Lower lobe of right lung (tissue), 2 donors: ENCODE measurements at regions not wholly inside any gene's neighbourhood (a gene's known extent, or its start where the extent isn't known, plus 50 kb on each side); places are given as distances from the start of the nearest gene placed in this dataset.

ENCODE experiments used
- ATAC-seq, 2 donors: fragments of 200-7000 bp; cut with Tn5 transposase; one replicate each; pipeline ENCODE4 v1.9.1; 2020 to 2022; ENCODE audit warnings: mild to moderate bottlenecking in 2 of 2, moderate library complexity in 2 of 2
- DNase-seq: peaks from one replicate; pipeline ENCODE4 v3.0.0-alpha.2; 2020
- H3K27ac ChIP-seq: fragments of 200-600 bp; one replicate; pipeline ENCODE4 v1.8.0; 2022
- H3K27me3 ChIP-seq: fragments of 200-600 bp; one replicate; pipeline ENCODE4 v1.8.0; 2022; ENCODE audit warnings: low read depth
- H3K36me3 ChIP-seq: fragments of 200-600 bp; one replicate; pipeline ENCODE4 v1.8.0; 2022; ENCODE audit warnings: mild to moderate bottlenecking
- H3K4me1 ChIP-seq: fragments of 200-600 bp; one replicate; pipeline ENCODE4 v1.8.0; 2022
- H3K4me3 ChIP-seq: fragments of 200-600 bp; one replicate; pipeline ENCODE4 v1.8.0; 2022; ENCODE audit warnings: mild to moderate bottlenecking
- H3K9me3 ChIP-seq: fragments of 200-600 bp; one replicate; pipeline ENCODE4 v1.8.0; 2022
- CTCF ChIP-seq: fragments of 200-600 bp; IDR thresholded peaks from one replicate; pipeline ENCODE4 v1.8.0; 2022; ENCODE audit warnings: antibody characterized with exemption, mild to moderate bottlenecking
- intact Hi-C: fragments of 100-400 bp; cut with DNase I; formaldehyde crosslinking; loops from one replicate; pipeline ENCODE4 v1.11.0; 2022
- donor health status: DM: no; HTN: yes; CAD: no; lungs with severe emphysema.

- Histone ChIP-seq H3K4me3 (no peak overlapping the region), H3K9me3 (no peaks in the 10 kb centered on the region), H3K36me3 (no peaks in the 10 kb centered on the region), H3K27ac (no peak overlapping the region), H3K27me3 (no peaks in the 10 kb centered on the region), H3K4me1 (no peaks in the 10 kb centered on the region)
- intact Hi-C loops: no loop called here
- DNase-seq (no peak), ATAC-seq (no peak)
- no peak for TF ChIP-seq CTCF
These were observed 113.0 kb downstream of the FOXG1 start for GRCh38 chr14:28879573-28879996.

- DNase-seq (no peak), ATAC-seq (no peak)
- Histone ChIP-seq H3K9me3 (no peaks in the 10 kb centered on the region), H3K4me3 (no peak overlapping the region), H3K36me3 (no peaks in the 10 kb centered on the region), H3K27ac (no peak overlapping the region), H3K27me3 (no peaks in the 10 kb centered on the region), H3K4me1 (no peaks in the 10 kb centered on the region)
- intact Hi-C loops: no loop called here
- TF ChIP-seq CTCF: no peak
These were observed 120.4 kb downstream of the FOXG1 start for GRCh38 chr14:28886940-28887339.

GRCh38 chr14:28895389-28895788, 128.8 kb downstream of the FOXG1 start:
- no peak for TF ChIP-seq CTCF
- intact Hi-C loops: no loop called here
- Histone ChIP-seq H3K4me3 (no peak overlapping the region), H3K9me3 (no peaks in the 10 kb centered on the region), H3K36me3 (no peaks in the 10 kb centered on the region), H3K4me1 (no peaks in the 10 kb centered on the region), H3K27ac (no peak overlapping the region), H3K27me3 (no peaks in the 10 kb centered on the region)
- ATAC-seq (no peak), DNase-seq (no peak)

GRCh38 chr14:28896337-28896736, 129.8 kb downstream of the FOXG1 start:
- intact Hi-C loops: no loop called here
- no peak for DNase-seq
- H3K27ac ChIP-seq: no peak overlapping the region
- no peaks in the 10 kb centered on the region for H3K9me3 ChIP-seq
- TF ChIP-seq CTCF: no peak
- no peaks in the 10 kb centered on the region for H3K36me3 ChIP-seq
- H3K27me3 ChIP-seq: no peaks in the 10 kb centered on the region
- H3K4me3 ChIP-seq: no peak overlapping the region
- H3K4me1 ChIP-seq: no peaks in the 10 kb centered on the region
- no peak for ATAC-seq

GRCh38 chr14:28901631-28902030, 135.0 kb downstream of the FOXG1 start:
- no peak for TF ChIP-seq CTCF
- intact Hi-C loops: no loop called here

GRCh38 chr14:28902930-28903329, 136.3 kb downstream of the FOXG1 start:
- TF ChIP-seq CTCF: no peak
- ATAC-seq (no peak), DNase-seq (no peak)
- no peaks in the 10 kb centered on the region for H3K36me3 ChIP-seq
- H3K27ac ChIP-seq: no peak overlapping the region
- intact Hi-C loops: no loop called here
- no peak overlapping the region for H3K4me3 ChIP-seq
- no peaks in the 10 kb centered on the region for H3K27me3 ChIP-seq
- H3K4me1 ChIP-seq: no peaks in the 10 kb centered on the region
- no peaks in the 10 kb centered on the region for H3K9me3 ChIP-seq

More at GRCh38 chr14:28901631-28902030, 135.0 kb downstream of the FOXG1 start:
- Histone ChIP-seq H3K27ac (no peak overlapping the region), H3K9me3 (no peaks in the 10 kb centered on the region), H3K27me3 (no peaks in the 10 kb centered on the region), H3K4me3 (no peak overlapping the region), H3K36me3 (no peaks in the 10 kb centered on the region), H3K4me1 (no peaks in the 10 kb centered on the region)
- DNase-seq (no peak), ATAC-seq (no peak)
